HFF-Myc (cell line): ENCODE measurements at regions not wholly inside any gene's neighbourhood (a gene's known extent, or its start where the extent isn't known, plus 50 kb on each side); places are given as distances from the start of the nearest gene placed in this dataset.

Experiments
- DNase-seq: peaks from one replicate; pipeline ENCODE4 v3.0.0-alpha.2; 2011; ENCODE audit warnings: low read depth; ENCODE audit errors: extremely low read depth
- H3K4me3 ChIP-seq: replicated peaks from 2 replicates; pipeline ENCODE4 v1.5.1; 2011; ENCODE audit warnings: low read depth, mild to moderate bottlenecking, control low read depth, low read length
- TF ChIP-seq, protein P1 (sequence below): IDR thresholded peaks from 2 replicates; pipeline ENCODE4 v1.5.1; 2012; ENCODE audit warnings: mild to moderate bottlenecking, low read depth, low read length, control low read depth; ENCODE audit errors: missing control alignments

DNA sequence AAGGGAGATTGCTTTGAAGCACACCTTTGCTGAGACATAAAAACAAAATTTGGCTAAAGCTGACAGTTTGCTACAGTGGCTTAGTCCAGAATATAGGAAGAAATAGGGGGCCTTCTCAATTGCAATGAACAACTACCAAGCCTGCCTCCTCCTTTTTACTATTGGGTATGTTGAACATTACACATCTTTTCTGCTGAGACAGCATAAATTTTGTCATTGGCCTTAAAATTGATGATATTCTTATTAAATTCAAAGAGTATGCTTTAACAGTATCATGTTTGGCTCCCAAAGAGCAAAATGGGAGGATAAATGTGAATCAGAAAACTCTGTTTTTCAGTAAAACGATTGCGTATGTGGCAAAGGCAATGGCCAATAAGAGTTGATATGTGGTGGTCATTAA is 721.9 kb upstream of the IGFBP7 start:
- no peak for DNase-seq
- TF ChIP-seq, protein P1, sequence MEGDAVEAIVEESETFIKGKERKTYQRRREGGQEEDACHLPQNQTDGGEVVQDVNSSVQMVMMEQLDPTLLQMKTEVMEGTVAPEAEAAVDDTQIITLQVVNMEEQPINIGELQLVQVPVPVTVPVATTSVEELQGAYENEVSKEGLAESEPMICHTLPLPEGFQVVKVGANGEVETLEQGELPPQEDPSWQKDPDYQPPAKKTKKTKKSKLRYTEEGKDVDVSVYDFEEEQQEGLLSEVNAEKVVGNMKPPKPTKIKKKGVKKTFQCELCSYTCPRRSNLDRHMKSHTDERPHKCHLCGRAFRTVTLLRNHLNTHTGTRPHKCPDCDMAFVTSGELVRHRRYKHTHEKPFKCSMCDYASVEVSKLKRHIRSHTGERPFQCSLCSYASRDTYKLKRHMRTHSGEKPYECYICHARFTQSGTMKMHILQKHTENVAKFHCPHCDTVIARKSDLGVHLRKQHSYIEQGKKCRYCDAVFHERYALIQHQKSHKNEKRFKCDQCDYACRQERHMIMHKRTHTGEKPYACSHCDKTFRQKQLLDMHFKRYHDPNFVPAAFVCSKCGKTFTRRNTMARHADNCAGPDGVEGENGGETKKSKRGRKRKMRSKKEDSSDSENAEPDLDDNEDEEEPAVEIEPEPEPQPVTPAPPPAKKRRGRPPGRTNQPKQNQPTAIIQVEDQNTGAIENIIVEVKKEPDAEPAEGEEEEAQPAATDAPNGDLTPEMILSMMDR: no peak
- no peak overlapping the region for H3K4me3 ChIP-seq

DNA sequence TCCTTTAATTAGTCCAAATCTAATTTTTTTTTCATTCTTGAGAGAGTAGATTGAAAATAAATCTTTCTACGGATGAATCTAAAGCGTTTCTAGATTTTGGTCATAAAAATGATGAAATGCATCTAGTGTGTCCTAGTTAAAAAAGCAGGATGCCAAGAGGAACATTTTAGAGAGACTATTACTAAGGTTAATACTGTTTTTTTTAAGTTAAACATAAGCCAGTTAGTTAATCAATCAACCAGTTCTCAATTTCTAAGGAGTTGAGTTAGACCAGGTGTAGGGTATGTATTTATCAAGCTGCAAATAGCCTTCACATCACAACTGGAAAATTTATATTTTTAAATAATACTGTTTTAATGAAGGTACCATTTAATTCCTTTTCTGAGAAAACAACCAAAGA is 679.5 kb upstream of the IGFBP7 start:
- no peak for DNase-seq
- TF ChIP-seq, protein P1: no peak
- no peak overlapping the region for H3K4me3 ChIP-seq

DNA sequence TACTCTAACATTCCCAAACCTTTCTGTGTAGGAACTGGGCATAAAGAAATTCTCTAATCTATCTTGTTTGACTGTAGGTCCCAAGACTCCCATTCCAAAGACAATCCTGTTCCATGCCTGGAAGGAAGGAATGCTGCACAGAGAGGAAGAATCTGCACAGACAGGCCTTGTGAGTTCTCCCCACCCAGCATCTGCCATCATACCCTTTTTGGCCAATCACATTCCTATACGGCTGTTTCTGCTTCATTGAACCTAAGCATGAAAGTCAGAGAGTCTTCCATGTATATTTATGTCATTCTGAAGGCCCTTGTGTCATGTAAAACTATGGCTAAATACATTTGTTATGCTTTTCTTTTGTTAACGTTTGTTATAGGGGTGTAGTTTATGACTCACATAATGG is 667.7 kb upstream of the IGFBP7 start:
- DNase-seq: no peak
- H3K4me3 ChIP-seq: no peak overlapping the region
- TF ChIP-seq, protein P1: no peak

DNA sequence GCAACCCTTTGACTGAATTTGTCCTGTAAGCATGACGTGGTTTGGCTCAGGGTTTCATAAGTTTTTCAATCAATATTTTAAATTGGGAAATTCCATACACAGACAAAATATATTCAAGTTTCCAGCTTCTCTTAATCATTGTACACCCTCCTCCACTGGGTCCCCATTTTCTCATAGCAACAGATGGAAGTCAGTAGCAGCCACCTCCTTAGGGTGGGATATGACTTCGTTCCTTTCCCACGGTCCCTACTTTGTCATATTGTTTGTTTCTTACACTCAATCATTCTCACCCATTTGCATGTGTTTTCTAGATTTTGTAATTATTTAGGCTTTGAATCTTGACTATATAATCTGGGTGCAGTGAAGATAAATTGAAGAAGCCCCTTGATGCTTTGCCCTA is 664.5 kb upstream of the IGFBP7 start:
- DNase-seq: no peak
- TF ChIP-seq, protein P1: no peak
- H3K4me3 ChIP-seq: no peak overlapping the region

DNA sequence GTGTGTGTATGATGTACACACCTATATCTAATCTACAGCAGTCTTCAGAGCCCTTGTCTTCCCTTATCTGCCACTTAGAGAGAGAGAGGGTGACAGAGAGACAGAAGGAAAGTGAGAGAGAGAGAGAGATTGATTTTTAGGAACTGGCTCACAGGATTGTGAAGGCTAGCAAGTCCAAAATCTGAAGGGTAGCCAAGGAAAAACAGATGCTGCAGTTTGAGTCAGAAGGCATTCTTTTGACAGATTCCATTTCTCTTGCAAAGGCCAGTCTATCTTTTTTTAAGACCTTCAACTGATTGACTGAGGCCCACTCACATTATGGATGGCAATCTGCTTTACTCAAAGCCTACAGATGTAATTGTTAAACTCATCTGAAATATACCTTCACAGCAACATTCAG is 664.0 kb upstream of the IGFBP7 start:
- no peak for DNase-seq
- H3K4me3 ChIP-seq: no peak overlapping the region
- TF ChIP-seq, protein P1: no peak

DNA sequence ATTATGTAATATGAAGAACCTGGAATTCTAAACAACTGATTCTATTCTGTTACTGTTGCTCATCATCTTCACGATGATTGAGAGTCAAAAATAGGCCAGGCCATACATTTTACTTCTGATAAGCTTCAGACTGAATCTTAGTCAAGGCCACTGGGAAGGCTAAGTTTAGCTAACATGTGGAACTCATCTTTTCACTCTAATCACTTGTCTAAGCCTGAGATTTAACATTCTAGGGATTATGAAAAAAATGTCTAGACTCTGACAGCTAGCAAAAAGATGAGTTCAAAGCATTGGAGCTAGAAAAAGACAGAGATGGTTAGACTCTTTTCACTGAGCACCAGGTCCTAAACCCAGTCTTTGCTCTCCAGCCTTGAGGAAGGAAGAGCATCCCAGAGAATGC is 656.2 kb upstream of the IGFBP7 start:
- no peak overlapping the region for H3K4me3 ChIP-seq
- DNase-seq: no peak
- TF ChIP-seq, protein P1: no peak

DNA sequence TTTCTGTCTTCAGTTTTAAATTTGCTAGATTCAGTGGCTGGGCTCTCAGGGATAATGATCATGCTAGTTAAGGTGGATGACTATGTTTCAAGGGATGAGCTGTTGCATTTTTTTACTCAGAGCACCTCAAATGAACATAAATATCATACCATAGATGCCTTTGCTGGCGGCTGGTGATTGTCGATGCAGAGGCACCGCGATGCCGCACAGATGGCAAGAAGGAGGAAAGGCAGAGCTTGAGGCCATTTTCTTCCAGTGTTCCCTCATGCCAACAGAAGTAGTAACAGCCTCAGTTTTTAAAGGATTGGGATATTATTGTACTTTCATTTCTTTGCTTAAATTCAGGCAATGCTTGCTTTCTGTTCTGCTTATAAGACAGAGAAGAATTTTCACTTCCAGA is 654.7 kb upstream of the IGFBP7 start:
- TF ChIP-seq, protein P1: no peak
- DNase-seq: no peak
- H3K4me3 ChIP-seq: no peak overlapping the region
